HepG2 (cell line): ENCODE measurements at regions not wholly inside any gene's neighbourhood (a gene's known extent, or its start where the extent isn't known, plus 50 kb on each side); places are given as distances from the start of the nearest gene placed in this dataset.
A peak's percentile ranks its signal among the peaks of the same experiment; 100 is the strongest.

Experiments
- DMTF1 ChIP-seq: sonication (generic); formaldehyde crosslinking; IDR thresholded peaks from 2 replicates; pipeline ENCODE4 v1.4.0; 2020; ENCODE audit warnings: mild to moderate bottlenecking, missing genetic modification reagents
- GMEB2 ChIP-seq: IDR thresholded peaks from 2 replicates; pipeline ENCODE4 v1.6.1; 2016; ENCODE audit warnings: missing biosample characterization, missing genetic modification reagents, low read depth
- HINFP ChIP-seq: sonication (generic); formaldehyde crosslinking; IDR thresholded peaks from 2 replicates; pipeline ENCODE4 v1.4.0; 2020; ENCODE audit warnings: low read depth, mild to moderate bottlenecking, missing genetic modification reagents
- HOXD1 ChIP-seq: sonication (generic); formaldehyde crosslinking; IDR thresholded peaks from 2 replicates; pipeline ENCODE4 v1.5.0; 2020; ENCODE audit warnings: missing genetic modification reagents
- KAT8 ChIP-seq: IDR thresholded peaks from 2 replicates; pipeline ENCODE4 v1.6.1; 2016; ENCODE audit warnings: missing genetic modification reagents, missing compliant biosample characterization
- NFATC3 ChIP-seq: sonication (generic); formaldehyde crosslinking; IDR thresholded peaks from 2 replicates; pipeline ENCODE4 v1.5.1; 2020; ENCODE audit warnings: mild to moderate bottlenecking, missing genetic modification reagents
- NR0B2 ChIP-seq: sonication (generic); formaldehyde crosslinking; IDR thresholded peaks from 2 replicates; pipeline ENCODE4 v1.4.0; 2020; ENCODE audit warnings: mild to moderate bottlenecking, missing genetic modification reagents
- NR2F2 ChIP-seq: IDR thresholded peaks from 2 replicates; pipeline ENCODE4 v1.6.1; 2012; ENCODE audit warnings: low read depth, inconsistent platforms, borderline replicate concordance
- PRPF4 ChIP-seq: fragments of 200-400 bp; formaldehyde crosslinking; IDR thresholded peaks from 2 replicates; pipeline ENCODE4 v1.6.1; 2016; ENCODE audit warnings: low read length, low read depth; ENCODE audit not compliant: poor library complexity, severe bottlenecking
- RFX5 ChIP-seq: IDR thresholded peaks from 2 replicates; pipeline ENCODE4 v1.6.1; 2011; ENCODE audit warnings: low read depth, low read length, improper control_type of control experiment
- SETDB1 ChIP-seq: sonication (generic); formaldehyde crosslinking; IDR thresholded peaks from 2 replicates; pipeline ENCODE4 v1.5.1; 2020; ENCODE audit warnings: missing genetic modification reagents, mild to moderate bottlenecking, borderline replicate concordance
- ZBTB20 ChIP-seq: sonication (generic); formaldehyde crosslinking; IDR thresholded peaks from 2 replicates; pipeline ENCODE4 v1.8.1; 2023; ENCODE audit warnings: missing genetic modification reagents, low read depth, mild to moderate bottlenecking, borderline replicate concordance
- ZBTB7A ChIP-seq: sonication (generic); formaldehyde crosslinking; IDR thresholded peaks from 2 replicates; pipeline ENCODE4 v1.8.0; 2022; ENCODE audit warnings: mild to moderate bottlenecking, missing genetic modification reagents
- ZFP1 ChIP-seq: IDR thresholded peaks from 2 replicates; pipeline ENCODE4 v1.6.1; 2016
- ZNF292 ChIP-seq: sonication (generic); formaldehyde crosslinking; IDR thresholded peaks from 2 replicates; pipeline ENCODE4 v1.8.1; 2022; ENCODE audit warnings: mild to moderate bottlenecking, low read depth, missing genetic modification reagents, borderline replicate concordance
- ZNF382 ChIP-seq: sonication (generic); formaldehyde crosslinking; IDR thresholded peaks from 2 replicates; pipeline ENCODE4 v1.5.0; 2020; ENCODE audit warnings: missing genetic modification reagents, mild to moderate bottlenecking, borderline replicate concordance
- ZNF430 ChIP-seq: sonication (generic); formaldehyde crosslinking; IDR thresholded peaks from 2 replicates; pipeline ENCODE4 v1.9.0; 2021; ENCODE audit warnings: mild to moderate bottlenecking, missing genetic modification reagents
- ZNF44 ChIP-seq: sonication (generic); formaldehyde crosslinking; IDR thresholded peaks from 2 replicates; pipeline ENCODE4 v1.5.1; 2020; ENCODE audit warnings: mild to moderate bottlenecking, missing genetic modification reagents
- ZNF772 ChIP-seq: sonication (generic); formaldehyde crosslinking; IDR thresholded peaks from 2 replicates; pipeline ENCODE4 v1.5.0; 2020; ENCODE audit warnings: mild to moderate bottlenecking, missing genetic modification reagents
- ZNF850 ChIP-seq: sonication (generic); formaldehyde crosslinking; conservative IDR thresholded peaks from 2 replicates; pipeline ENCODE4 v1.9.0; 2021; ENCODE audit warnings: mild to moderate bottlenecking, missing genetic modification reagents
- ZSCAN30 ChIP-seq: sonication (generic); formaldehyde crosslinking; IDR thresholded peaks from 2 replicates; pipeline ENCODE4 v1.5.0; 2020; ENCODE audit warnings: mild to moderate bottlenecking, missing genetic modification reagents
- TF ChIP-seq, protein P1 (sequence below): sonication (generic); formaldehyde crosslinking; IDR thresholded peaks from 2 replicates; pipeline ENCODE4 v1.5.0; 2020; ENCODE audit warnings: mild to moderate bottlenecking, low read depth, missing genetic modification reagents, borderline replicate concordance
- TF ChIP-seq, protein P2 (sequence below): sonication (generic); formaldehyde crosslinking; IDR thresholded peaks from 2 replicates; pipeline ENCODE4 v1.5.0; 2020; ENCODE audit warnings: missing genetic modification reagents
- TF ChIP-seq, protein P3 (sequence below): sonication (generic); formaldehyde crosslinking; IDR thresholded peaks from 2 replicates; pipeline ENCODE4 v1.8.0; 2022; ENCODE audit warnings: missing genetic modification reagents, mild to moderate bottlenecking, inconsistent platforms, borderline replicate concordance

DNA sequence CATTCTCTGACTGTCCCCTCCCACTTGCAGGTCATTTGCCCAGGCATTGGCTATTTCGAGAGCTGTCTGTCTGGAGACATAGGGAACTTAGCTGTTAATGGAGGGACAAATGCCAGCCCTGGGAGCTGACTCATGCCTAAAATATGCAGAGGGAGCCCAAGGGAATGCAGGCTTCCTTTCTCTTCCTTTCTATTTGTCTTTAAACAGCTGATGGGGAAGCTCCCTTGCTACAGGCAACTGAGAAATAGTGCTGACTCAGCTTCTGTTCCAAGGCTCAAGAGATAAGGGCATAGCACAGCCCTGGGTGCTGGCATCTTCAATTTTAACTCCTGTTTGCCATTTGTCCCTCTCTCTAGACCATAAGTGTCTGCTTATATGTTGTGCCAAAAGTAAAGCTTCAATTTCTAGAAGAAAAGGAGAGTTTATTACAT is 82.7 kb upstream of the C1GALT1 start (continued):
- TF ChIP-seq DMTF1 (CRISPR knock-in tag) = no peak
- no peak for TF ChIP-seq SETDB1
- TF ChIP-seq ZNF772 (CRISPR knock-in tag) = no peak
- TF ChIP-seq, protein P1, sequence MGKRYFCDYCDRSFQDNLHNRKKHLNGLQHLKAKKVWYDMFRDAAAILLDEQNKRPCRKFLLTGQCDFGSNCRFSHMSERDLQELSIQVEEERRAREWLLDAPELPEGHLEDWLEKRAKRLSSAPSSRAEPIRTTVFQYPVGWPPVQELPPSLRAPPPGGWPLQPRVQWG (CRISPR knock-in tag) = no peak
- no peak for TF ChIP-seq ZNF850 (CRISPR knock-in tag)
- TF ChIP-seq ZNF430 (CRISPR knock-in tag) = no peak
- TF ChIP-seq GMEB2 (CRISPR knock-in tag) = no peak
- peak; percentile 77 for TF ChIP-seq RFX5
- TF ChIP-seq ZBTB20 (CRISPR knock-in tag) = no peak
- no peak for TF ChIP-seq ZFP1 (CRISPR knock-in tag)
- no peak for TF ChIP-seq ZNF382 (CRISPR knock-in tag)
- no peak for TF ChIP-seq NR2F2
- TF ChIP-seq ZNF292 = no peak
- TF ChIP-seq, protein P2, sequence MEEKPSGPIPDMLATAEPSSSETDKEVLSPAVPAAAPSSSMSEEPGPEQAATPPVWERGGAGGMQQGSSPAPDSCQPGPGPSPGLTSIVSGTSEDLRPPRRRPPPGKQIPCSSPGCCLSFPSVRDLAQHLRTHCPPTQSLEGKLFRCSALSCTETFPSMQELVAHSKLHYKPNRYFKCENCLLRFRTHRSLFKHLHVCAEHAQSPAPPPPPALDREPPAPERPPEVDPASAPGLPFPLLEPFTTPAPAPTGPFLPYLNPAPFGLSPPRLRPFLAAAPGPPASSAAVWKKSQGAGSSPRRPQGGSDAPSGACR (CRISPR knock-in tag) = no peak
- no peak for TF ChIP-seq HOXD1 (CRISPR knock-in tag)
- no peak for TF ChIP-seq ZNF44 (CRISPR knock-in tag)
- TF ChIP-seq, protein P3, sequence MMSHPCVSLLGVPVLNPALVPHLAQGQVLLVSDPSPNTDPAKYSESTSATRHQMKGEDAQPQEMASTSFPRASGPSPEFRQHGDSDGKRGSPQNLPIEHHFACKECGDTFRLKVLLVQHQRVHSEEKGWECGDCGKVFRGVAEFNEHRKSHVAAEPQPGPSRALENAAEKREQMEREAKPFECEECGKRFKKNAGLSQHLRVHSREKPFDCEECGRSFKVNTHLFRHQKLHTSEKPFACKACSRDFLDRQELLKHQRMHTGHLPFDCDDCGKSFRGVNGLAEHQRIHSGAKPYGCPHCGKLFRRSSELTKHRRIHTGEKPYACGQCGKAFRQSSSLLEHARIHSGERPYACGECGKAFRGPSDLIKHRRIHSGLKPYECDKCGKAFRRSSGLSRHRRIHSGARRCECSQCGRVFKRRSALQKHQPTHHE (CRISPR knock-in tag) = no peak
- TF ChIP-seq NFATC3 (CRISPR knock-in tag) = no peak
- TF ChIP-seq ZSCAN30 (CRISPR knock-in tag) = no peak
- TF ChIP-seq HINFP (CRISPR knock-in tag) = no peak
- no peak for TF ChIP-seq NR0B2
- TF ChIP-seq PRPF4 = no peak
- TF ChIP-seq KAT8 (CRISPR knock-in tag) = 0 out of 2 replicates have a peak, but pooled peaks have one; percentile 21
- TF ChIP-seq ZBTB7A (CRISPR knock-in tag) = no peak
